Stromal cell of bone marrow (primary cell): ENCODE measurements at regions not wholly inside any gene's neighbourhood (a gene's known extent, or its start where the extent isn't known, plus 50 kb on each side); places are given as distances from the start of the nearest gene placed in this dataset.
"Not testable (repeated sequence)": the region's sequence is repeated elsewhere in the genome, so short reads cannot be mapped to it uniquely, and the experiment has no call there.

Experiments
- DNase-seq: peaks from one replicate; pipeline ENCODE4 v3.0.0-alpha.2; 2012; ENCODE audit warnings: low read depth

GRCh38 chr3:34504366-34504765, 705.9 kb downstream of the PDCD6IP start:
- DNase-seq = no peak

GRCh38 chr3:34504775-34505174, 706.3 kb downstream of the PDCD6IP start:
- DNase-seq = no peak

- DNase-seq = no peak
Measured at GRCh38 chr3:34508732-34509131, 710.3 kb downstream of the PDCD6IP start.

GRCh38 chr3:34511891-34512290, 713.5 kb downstream of the PDCD6IP start:
- no peak for DNase-seq

GRCh38 chr3:34519008-34519407, 720.6 kb downstream of the PDCD6IP start:
- DNase-seq = not testable (repeated sequence)

- DNase-seq = no peak
Measured at GRCh38 chr3:34531156-34531555, 732.7 kb downstream of the PDCD6IP start.

- DNase-seq = no peak
Measured at GRCh38 chr3:34533451-34533850, 735.0 kb downstream of the PDCD6IP start.

- DNase-seq = no peak
Measured at GRCh38 chr3:34534013-34534412, 735.6 kb downstream of the PDCD6IP start.

GRCh38 chr3:34544136-34544535, 745.7 kb downstream of the PDCD6IP start:
- no peak for DNase-seq

- DNase-seq = no peak
Measured at GRCh38 chr3:34547297-34547920, 749.0 kb downstream of the PDCD6IP start.

GRCh38 chr3:34567266-34567665, 768.8 kb downstream of the PDCD6IP start:
- no peak for DNase-seq

GRCh38 chr3:34568766-34569165, 770.3 kb downstream of the PDCD6IP start:
- DNase-seq = no peak

GRCh38 chr3:34569437-34569836, 771.0 kb downstream of the PDCD6IP start:
- DNase-seq = no peak

GRCh38 chr3:34570916-34571705, 772.7 kb downstream of the PDCD6IP start:
- no peak for DNase-seq

- no peak for DNase-seq
Measured at GRCh38 chr3:34571714-34572113, 773.3 kb downstream of the PDCD6IP start.

- DNase-seq = no peak
Measured at GRCh38 chr3:34575776-34576175, 777.3 kb downstream of the PDCD6IP start.

GRCh38 chr3:34582055-34582454, 783.6 kb downstream of the PDCD6IP start:
- DNase-seq = no peak

GRCh38 chr3:34583451-34583850, 785.0 kb downstream of the PDCD6IP start:
- DNase-seq = no peak

- DNase-seq = no peak
Measured at GRCh38 chr3:34584971-34585370, 786.5 kb downstream of the PDCD6IP start.

- DNase-seq = no peak
Measured at GRCh38 chr3:34599595-34599994, 801.2 kb downstream of the PDCD6IP start.

- DNase-seq = no peak
Measured at GRCh38 chr3:34619990-34620389, 821.6 kb downstream of the PDCD6IP start.

GRCh38 chr3:34626699-34627098, 828.3 kb downstream of the PDCD6IP start:
- DNase-seq = no peak

GRCh38 chr3:34634939-34635338, 836.5 kb downstream of the PDCD6IP start:
- no peak for DNase-seq

GRCh38 chr3:34635352-34635850, 837.0 kb downstream of the PDCD6IP start:
- DNase-seq = no peak
